ENCODE measurements at regions not wholly inside any gene's neighbourhood (a gene's known extent, or its start where the extent isn't known, plus 50 kb on each side); places are given as distances from the start of the nearest gene placed in this dataset.

GRCh38 chr2:138081225-138082073, 117.2 kb downstream of the HNMT start:
- TF ChIP-seq JUN (IDR thresholded peaks at IDR 0.05) (no peak), HDAC2 (IDR thresholded peaks at IDR 0.05) (no peak), POLR2A (IDR thresholded peaks at IDR 0.05; ENCODE audit: low read length) (no peak), KDM5A (IDR thresholded peaks at IDR 0.05) (no peak), KDM1A (IDR thresholded peaks at IDR 0.05; ENCODE audit: low read depth) (no peak)
- TF ChIP-seq, protein P1, sequence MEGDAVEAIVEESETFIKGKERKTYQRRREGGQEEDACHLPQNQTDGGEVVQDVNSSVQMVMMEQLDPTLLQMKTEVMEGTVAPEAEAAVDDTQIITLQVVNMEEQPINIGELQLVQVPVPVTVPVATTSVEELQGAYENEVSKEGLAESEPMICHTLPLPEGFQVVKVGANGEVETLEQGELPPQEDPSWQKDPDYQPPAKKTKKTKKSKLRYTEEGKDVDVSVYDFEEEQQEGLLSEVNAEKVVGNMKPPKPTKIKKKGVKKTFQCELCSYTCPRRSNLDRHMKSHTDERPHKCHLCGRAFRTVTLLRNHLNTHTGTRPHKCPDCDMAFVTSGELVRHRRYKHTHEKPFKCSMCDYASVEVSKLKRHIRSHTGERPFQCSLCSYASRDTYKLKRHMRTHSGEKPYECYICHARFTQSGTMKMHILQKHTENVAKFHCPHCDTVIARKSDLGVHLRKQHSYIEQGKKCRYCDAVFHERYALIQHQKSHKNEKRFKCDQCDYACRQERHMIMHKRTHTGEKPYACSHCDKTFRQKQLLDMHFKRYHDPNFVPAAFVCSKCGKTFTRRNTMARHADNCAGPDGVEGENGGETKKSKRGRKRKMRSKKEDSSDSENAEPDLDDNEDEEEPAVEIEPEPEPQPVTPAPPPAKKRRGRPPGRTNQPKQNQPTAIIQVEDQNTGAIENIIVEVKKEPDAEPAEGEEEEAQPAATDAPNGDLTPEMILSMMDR (IDR thresholded peaks at IDR 0.05): no peak
- TF ChIP-seq, protein P2, sequence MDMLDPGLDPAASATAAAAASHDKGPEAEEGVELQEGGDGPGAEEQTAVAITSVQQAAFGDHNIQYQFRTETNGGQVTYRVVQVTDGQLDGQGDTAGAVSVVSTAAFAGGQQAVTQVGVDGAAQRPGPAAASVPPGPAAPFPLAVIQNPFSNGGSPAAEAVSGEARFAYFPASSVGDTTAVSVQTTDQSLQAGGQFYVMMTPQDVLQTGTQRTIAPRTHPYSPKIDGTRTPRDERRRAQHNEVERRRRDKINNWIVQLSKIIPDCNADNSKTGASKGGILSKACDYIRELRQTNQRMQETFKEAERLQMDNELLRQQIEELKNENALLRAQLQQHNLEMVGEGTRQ (IDR thresholded peaks at IDR 0.05): no peak

All from A549 (cell line).